GM23338 (cell line): ENCODE measurements at regions not wholly inside any gene's neighbourhood (a gene's known extent, or its start where the extent isn't known, plus 50 kb on each side); places are given as distances from the start of the nearest gene placed in this dataset.

Source experiments
- ATAC-seq: fragments of 200-7000 bp; cut with Tn5 transposase; 3 replicates; pipeline ENCODE4 v1.9.1; 2020
- DNase-seq: peaks from one replicate; pipeline ENCODE4 v3.0.0-alpha.2; 2015; ENCODE audit warnings: low spot score
- H2AFZ ChIP-seq: fragments of 200-600 bp; sonication (generic); 2 replicates; pipeline ENCODE4 v1.8.0; 2016; ENCODE audit warnings: antibody characterized with exemption, mild to moderate bottlenecking, moderate library complexity
- H3F3A ChIP-seq: fragments of 200-600 bp; sonication (generic); replicated peaks from 2 replicates; pipeline ENCODE4 v1.8.0; 2017; ENCODE audit warnings: antibody characterized with exemption, mixed run types, low read depth
- H3K27ac ChIP-seq: fragments of 200-600 bp; sonication (generic); 2 replicates; pipeline ENCODE4 v1.6.1; 2016; ENCODE audit warnings: low read depth
- H3K27me3 ChIP-seq: fragments of 200-600 bp; sonication (generic); 2 replicates; pipeline ENCODE4 v1.8.0; 2016; ENCODE audit warnings: mild to moderate bottlenecking, mixed run types, moderate library complexity; ENCODE audit not compliant: insufficient read depth
- H3K36me3 ChIP-seq: fragments of 200-600 bp; sonication (generic); 2 replicates; pipeline ENCODE4 v1.8.0; 2016; ENCODE audit warnings: mild to moderate bottlenecking; ENCODE audit not compliant: insufficient read depth
- H3K4me1 ChIP-seq: fragments of 200-600 bp; sonication (generic); 2 replicates; pipeline ENCODE4 v1.8.0; 2016; ENCODE audit warnings: mild to moderate bottlenecking, moderate library complexity; ENCODE audit not compliant: insufficient read depth
- H3K4me2 ChIP-seq: fragments of 200-600 bp; sonication (generic); 2 replicates; pipeline ENCODE4 v1.7.1; 2017; ENCODE audit warnings: mixed run types
- H3K4me3 ChIP-seq: fragments of 200-600 bp; sonication (generic); 2 replicates; pipeline ENCODE4 v1.6.1; 2016; ENCODE audit warnings: mixed run types
- H3K79me2 ChIP-seq: fragments of 200-600 bp; sonication (generic); replicated peaks from 2 replicates; pipeline ENCODE4 v1.8.0; 2017; ENCODE audit warnings: mild to moderate bottlenecking; ENCODE audit not compliant: insufficient read depth
- H3K9me2 ChIP-seq: fragments of 200-600 bp; sonication (generic); 2 replicates; pipeline ENCODE4 v1.8.0; 2017; ENCODE audit not compliant: insufficient read depth
- H4K20me1 ChIP-seq: fragments of 200-600 bp; sonication (generic); replicated peaks from 2 replicates; pipeline ENCODE4 v1.8.0; 2017; ENCODE audit warnings: mild to moderate bottlenecking; ENCODE audit not compliant: insufficient read depth
- H3K27ac Mint-ChIP-seq: 2 replicates; pipeline ENCODE4 v1.8.0; 2020; ENCODE audit warnings: inconsistent platforms, mild to moderate bottlenecking, moderate library complexity, mixed read lengths
- H3K27me3 Mint-ChIP-seq: 3 replicates; pipeline ENCODE4 v1.8.0; 2022; ENCODE audit warnings: low read depth, mild to moderate bottlenecking, moderate library complexity, mixed read lengths, inconsistent platforms; ENCODE audit not compliant: insufficient read depth, poor library complexity
- H3K36me3 Mint-ChIP-seq: 3 replicates; pipeline ENCODE4 v1.8.0; 2021; ENCODE audit warnings: low read depth, mild to moderate bottlenecking, inconsistent platforms, moderate library complexity, mixed read lengths
- H3K4me1 Mint-ChIP-seq: 3 replicates; pipeline ENCODE4 v1.8.0; 2020; ENCODE audit warnings: mild to moderate bottlenecking, inconsistent platforms, mixed read lengths
- H3K4me3 Mint-ChIP-seq: 3 replicates; pipeline ENCODE4 v1.8.0; 2021; ENCODE audit warnings: moderate library complexity, mild to moderate bottlenecking, inconsistent platforms, mixed read lengths
- H3K9me3 Mint-ChIP-seq: 3 replicates; pipeline ENCODE4 v1.8.0; 2020; ENCODE audit warnings: moderate library complexity, mild to moderate bottlenecking, inconsistent platforms, mixed read lengths
- CREB1 ChIP-seq: fragments of 250-450 bp; sonication (Bioruptor Pico); IDR thresholded peaks from 2 replicates; pipeline ENCODE4 v1.5.0; 2020; ENCODE audit warnings: low read depth, mild to moderate bottlenecking, moderate library complexity
- EZH2 ChIP-seq: fragments of 200-600 bp; sonication (generic); IDR thresholded peaks from one replicate; pipeline ENCODE4 v1.8.0; 2017; ENCODE audit warnings: antibody characterized with exemption, mild to moderate bottlenecking, low read depth; ENCODE audit not compliant: unreplicated experiment
- EZH2phosphoT487 ChIP-seq: fragments of 200-600 bp; sonication (generic); IDR thresholded peaks from one replicate; pipeline ENCODE4 v1.8.1; 2018; ENCODE audit warnings: antibody characterized with exemption; ENCODE audit not compliant: unreplicated experiment
- JUNB ChIP-seq: IDR thresholded peaks from one replicate; pipeline ENCODE4 v1.6.1; 2016; ENCODE audit warnings: antibody characterized with exemption; ENCODE audit not compliant: unreplicated experiment
- NANOG ChIP-seq: IDR thresholded peaks from 2 replicates; pipeline ENCODE4 v1.6.1; 2016; ENCODE audit warnings: antibody characterized with exemption, borderline replicate concordance
- POLR2AphosphoS5 ChIP-seq: IDR thresholded peaks from 2 replicates; pipeline ENCODE4 v1.6.1; 2016; ENCODE audit warnings: antibody characterized with exemption, low read depth
- STAT1 ChIP-seq: IDR thresholded peaks from one replicate; pipeline ENCODE4 v1.6.1; 2016; ENCODE audit warnings: antibody characterized with exemption; ENCODE audit not compliant: unreplicated experiment
- ZNF114 ChIP-seq: fragments of 250-450 bp; sonication (Bioruptor Pico); IDR thresholded peaks from 2 replicates; pipeline ENCODE4 v1.5.0; 2020; ENCODE audit warnings: mild to moderate bottlenecking, moderate library complexity
- ZNF331 ChIP-seq: fragments of 250-450 bp; sonication (Bioruptor Pico); IDR thresholded peaks from 2 replicates; pipeline ENCODE4 v1.5.0; 2020; ENCODE audit warnings: low read depth, mild to moderate bottlenecking, moderate library complexity
- TF ChIP-seq, protein P1 (sequence below), 2 experiments: fragments of 200-600 bp in 1 of 2; sonication (generic) in 1 of 2; conservative IDR thresholded peaks; 2 replicates each; pipeline versions ENCODE4 v1.5.1 to v1.6.1; 2016 to 2017; ENCODE audit warnings: antibody characterized with exemption in 2 of 2, low read depth in 2 of 2, mild to moderate bottlenecking in 2 of 2, moderate library complexity in 1 of 2
- TF ChIP-seq, protein P2 (sequence below): fragments of 250-450 bp; sonication (Bioruptor Pico); IDR thresholded peaks from 2 replicates; pipeline ENCODE4 v1.5.0; 2020; ENCODE audit warnings: mild to moderate bottlenecking, moderate library complexity
- TF ChIP-seq, protein P3 (sequence below): IDR thresholded peaks from one replicate; pipeline ENCODE4 v1.6.1; 2018; ENCODE audit warnings: antibody characterized with exemption; ENCODE audit not compliant: unreplicated experiment
- TF ChIP-seq, protein P4 (sequence below): IDR thresholded peaks from 2 replicates; pipeline ENCODE4 v1.6.1; 2016; ENCODE audit warnings: antibody characterized with exemption

DNA sequence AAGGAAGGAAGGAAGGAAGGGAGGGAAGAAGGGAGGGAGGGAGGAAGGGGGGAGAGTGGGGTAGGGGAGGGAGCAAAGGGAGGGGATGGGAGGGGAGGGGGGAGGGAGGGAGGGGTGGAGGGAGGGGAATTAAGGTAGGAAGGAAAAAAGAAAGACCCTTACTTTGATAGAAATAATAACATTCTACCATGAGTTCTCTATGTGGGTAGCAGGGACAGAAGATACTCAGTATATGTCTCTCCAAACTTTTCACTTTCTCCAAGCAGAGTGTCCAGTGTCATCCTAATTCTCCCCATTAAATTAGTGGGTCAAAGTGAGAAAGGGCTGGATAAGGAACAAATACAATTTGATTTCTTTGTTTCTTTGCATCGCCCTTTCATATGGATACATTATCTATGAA is 553.4 kb upstream of the USP15 start:
- no peaks in the 10 kb centered on the region for H3K4me1 Mint-ChIP-seq
- H3F3A ChIP-seq, result no peaks in the 10 kb centered on the region
- DNase-seq, result no peak
- H3K9me3 Mint-ChIP-seq, result no peaks in the 10 kb centered on the region
- no peak overlapping the region for H3K4me2 ChIP-seq
- H3K27ac ChIP-seq, result no peak overlapping the region
- H4K20me1 ChIP-seq, result no peaks in the 10 kb centered on the region
- H2AFZ ChIP-seq, result no peak overlapping the region
- H3K36me3 Mint-ChIP-seq, result no peaks in the 10 kb centered on the region
- 0 out of 2 replicates have a peak, but pooled peaks cover 3% of the 10 kb centered on the region for H3K9me2 ChIP-seq
- H3K79me2 ChIP-seq, result no peaks in the 10 kb centered on the region
- no peaks in the 10 kb centered on the region for H3K36me3 ChIP-seq
- no peaks in the 10 kb centered on the region for H3K27me3 ChIP-seq
- no peak overlapping the region for H3K4me3 Mint-ChIP-seq
- no peaks in the 10 kb centered on the region for H3K4me1 ChIP-seq
- H3K27ac Mint-ChIP-seq, result no peak overlapping the region
- H3K4me3 ChIP-seq, result no peak overlapping the region
- no peak for ATAC-seq
- TF ChIP-seq EZH2 (no peak), CREB1 (CRISPR knock-in tag) (no peak), EZH2phosphoT487 (no peak), POLR2AphosphoS5 (no peak), ZNF331 (CRISPR knock-in tag) (no peak), JUNB (no peak), ZNF114 (CRISPR knock-in tag) (no peak), STAT1 (no peak), NANOG (no peak)
- TF ChIP-seq, protein P1, sequence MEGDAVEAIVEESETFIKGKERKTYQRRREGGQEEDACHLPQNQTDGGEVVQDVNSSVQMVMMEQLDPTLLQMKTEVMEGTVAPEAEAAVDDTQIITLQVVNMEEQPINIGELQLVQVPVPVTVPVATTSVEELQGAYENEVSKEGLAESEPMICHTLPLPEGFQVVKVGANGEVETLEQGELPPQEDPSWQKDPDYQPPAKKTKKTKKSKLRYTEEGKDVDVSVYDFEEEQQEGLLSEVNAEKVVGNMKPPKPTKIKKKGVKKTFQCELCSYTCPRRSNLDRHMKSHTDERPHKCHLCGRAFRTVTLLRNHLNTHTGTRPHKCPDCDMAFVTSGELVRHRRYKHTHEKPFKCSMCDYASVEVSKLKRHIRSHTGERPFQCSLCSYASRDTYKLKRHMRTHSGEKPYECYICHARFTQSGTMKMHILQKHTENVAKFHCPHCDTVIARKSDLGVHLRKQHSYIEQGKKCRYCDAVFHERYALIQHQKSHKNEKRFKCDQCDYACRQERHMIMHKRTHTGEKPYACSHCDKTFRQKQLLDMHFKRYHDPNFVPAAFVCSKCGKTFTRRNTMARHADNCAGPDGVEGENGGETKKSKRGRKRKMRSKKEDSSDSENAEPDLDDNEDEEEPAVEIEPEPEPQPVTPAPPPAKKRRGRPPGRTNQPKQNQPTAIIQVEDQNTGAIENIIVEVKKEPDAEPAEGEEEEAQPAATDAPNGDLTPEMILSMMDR (conservative IDR thresholded peaks at IDR 0.05; ENCODE audit: low read depth in 2 of 2), result no peak
- TF ChIP-seq, protein P2, sequence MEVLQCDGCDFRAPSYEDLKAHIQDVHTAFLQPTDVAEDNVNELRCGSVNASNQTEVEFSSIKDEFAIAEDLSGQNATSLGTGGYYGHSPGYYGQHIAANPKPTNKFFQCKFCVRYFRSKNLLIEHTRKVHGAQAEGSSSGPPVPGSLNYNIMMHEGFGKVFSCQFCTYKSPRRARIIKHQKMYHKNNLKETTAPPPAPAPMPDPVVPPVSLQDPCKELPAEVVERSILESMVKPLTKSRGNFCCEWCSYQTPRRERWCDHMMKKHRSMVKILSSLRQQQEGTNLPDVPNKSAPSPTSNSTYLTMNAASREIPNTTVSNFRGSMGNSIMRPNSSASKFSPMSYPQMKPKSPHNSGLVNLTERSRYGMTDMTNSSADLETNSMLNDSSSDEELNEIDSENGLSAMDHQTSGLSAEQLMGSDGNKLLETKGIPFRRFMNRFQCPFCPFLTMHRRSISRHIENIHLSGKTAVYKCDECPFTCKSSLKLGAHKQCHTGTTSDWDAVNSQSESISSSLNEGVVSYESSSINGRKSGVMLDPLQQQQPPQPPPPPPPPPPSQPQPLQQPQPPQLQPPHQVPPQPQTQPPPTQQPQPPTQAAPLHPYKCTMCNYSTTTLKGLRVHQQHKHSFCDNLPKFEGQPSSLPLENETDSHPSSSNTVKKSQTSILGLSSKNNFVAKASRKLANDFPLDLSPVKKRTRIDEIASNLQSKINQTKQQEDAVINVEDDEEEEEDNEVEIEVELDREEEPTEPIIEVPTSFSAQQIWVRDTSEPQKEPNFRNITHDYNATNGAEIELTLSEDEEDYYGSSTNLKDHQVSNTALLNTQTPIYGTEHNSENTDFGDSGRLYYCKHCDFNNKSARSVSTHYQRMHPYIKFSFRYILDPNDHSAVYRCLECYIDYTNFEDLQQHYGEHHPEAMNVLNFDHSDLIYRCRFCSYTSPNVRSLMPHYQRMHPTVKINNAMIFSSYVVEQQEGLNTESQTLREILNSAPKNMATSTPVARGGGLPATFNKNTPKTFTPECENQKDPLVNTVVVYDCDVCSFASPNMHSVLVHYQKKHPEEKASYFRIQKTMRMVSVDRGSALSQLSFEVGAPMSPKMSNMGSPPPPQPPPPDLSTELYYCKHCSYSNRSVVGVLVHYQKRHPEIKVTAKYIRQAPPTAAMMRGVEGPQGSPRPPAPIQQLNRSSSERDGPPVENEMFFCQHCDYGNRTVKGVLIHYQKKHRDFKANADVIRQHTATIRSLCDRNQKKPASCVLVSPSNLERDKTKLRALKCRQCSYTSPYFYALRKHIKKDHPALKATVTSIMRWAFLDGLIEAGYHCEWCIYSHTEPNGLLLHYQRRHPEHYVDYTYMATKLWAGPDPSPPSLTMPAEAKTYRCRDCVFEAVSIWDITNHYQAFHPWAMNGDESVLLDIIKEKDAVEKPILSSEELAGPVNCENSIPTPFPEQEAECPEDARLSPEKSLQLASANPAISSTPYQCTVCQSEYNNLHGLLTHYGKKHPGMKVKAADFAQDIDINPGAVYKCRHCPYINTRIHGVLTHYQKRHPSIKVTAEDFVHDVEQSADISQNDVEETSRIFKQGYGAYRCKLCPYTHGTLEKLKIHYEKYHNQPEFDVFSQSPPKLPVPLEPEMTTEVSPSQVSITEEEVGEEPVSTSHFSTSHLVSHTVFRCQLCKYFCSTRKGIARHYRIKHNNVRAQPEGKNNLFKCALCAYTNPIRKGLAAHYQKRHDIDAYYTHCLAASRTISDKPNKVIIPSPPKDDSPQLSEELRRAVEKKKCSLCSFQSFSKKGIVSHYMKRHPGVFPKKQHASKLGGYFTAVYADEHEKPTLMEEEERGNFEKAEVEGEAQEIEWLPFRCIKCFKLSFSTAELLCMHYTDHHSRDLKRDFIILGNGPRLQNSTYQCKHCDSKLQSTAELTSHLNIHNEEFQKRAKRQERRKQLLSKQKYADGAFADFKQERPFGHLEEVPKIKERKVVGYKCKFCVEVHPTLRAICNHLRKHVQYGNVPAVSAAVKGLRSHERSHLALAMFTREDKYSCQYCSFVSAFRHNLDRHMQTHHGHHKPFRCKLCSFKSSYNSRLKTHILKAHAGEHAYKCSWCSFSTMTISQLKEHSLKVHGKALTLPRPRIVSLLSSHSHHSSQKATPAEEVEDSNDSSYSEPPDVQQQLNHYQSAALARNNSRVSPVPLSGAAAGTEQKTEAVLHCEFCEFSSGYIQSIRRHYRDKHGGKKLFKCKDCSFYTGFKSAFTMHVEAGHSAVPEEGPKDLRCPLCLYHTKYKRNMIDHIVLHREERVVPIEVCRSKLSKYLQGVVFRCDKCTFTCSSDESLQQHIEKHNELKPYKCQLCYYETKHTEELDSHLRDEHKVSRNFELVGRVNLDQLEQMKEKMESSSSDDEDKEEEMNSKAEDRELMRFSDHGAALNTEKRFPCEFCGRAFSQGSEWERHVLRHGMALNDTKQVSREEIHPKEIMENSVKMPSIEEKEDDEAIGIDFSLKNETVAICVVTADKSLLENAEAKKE (CRISPR knock-in tag), result no peak
- TF ChIP-seq, protein P3, sequence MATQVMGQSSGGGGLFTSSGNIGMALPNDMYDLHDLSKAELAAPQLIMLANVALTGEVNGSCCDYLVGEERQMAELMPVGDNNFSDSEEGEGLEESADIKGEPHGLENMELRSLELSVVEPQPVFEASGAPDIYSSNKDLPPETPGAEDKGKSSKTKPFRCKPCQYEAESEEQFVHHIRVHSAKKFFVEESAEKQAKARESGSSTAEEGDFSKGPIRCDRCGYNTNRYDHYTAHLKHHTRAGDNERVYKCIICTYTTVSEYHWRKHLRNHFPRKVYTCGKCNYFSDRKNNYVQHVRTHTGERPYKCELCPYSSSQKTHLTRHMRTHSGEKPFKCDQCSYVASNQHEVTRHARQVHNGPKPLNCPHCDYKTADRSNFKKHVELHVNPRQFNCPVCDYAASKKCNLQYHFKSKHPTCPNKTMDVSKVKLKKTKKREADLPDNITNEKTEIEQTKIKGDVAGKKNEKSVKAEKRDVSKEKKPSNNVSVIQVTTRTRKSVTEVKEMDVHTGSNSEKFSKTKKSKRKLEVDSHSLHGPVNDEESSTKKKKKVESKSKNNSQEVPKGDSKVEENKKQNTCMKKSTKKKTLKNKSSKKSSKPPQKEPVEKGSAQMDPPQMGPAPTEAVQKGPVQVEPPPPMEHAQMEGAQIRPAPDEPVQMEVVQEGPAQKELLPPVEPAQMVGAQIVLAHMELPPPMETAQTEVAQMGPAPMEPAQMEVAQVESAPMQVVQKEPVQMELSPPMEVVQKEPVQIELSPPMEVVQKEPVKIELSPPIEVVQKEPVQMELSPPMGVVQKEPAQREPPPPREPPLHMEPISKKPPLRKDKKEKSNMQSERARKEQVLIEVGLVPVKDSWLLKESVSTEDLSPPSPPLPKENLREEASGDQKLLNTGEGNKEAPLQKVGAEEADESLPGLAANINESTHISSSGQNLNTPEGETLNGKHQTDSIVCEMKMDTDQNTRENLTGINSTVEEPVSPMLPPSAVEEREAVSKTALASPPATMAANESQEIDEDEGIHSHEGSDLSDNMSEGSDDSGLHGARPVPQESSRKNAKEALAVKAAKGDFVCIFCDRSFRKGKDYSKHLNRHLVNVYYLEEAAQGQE, result no peak
- TF ChIP-seq, protein P4, sequence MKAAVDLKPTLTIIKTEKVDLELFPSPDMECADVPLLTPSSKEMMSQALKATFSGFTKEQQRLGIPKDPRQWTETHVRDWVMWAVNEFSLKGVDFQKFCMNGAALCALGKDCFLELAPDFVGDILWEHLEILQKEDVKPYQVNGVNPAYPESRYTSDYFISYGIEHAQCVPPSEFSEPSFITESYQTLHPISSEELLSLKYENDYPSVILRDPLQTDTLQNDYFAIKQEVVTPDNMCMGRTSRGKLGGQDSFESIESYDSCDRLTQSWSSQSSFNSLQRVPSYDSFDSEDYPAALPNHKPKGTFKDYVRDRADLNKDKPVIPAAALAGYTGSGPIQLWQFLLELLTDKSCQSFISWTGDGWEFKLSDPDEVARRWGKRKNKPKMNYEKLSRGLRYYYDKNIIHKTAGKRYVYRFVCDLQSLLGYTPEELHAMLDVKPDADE, result no peak
- H3K27me3 Mint-ChIP-seq, result no peaks in the 10 kb centered on the region
